Thoracic aorta (tissue), 2 donors: ENCODE measurements at regions not wholly inside any gene's neighbourhood (a gene's known extent, or its start where the extent isn't known, plus 50 kb on each side); places are given as distances from the start of the nearest gene placed in this dataset.

Source experiments
- ATAC-seq: fragments of 150-250 bp; one replicate; pipeline ENCODE4 v1.8.0; 2017; ENCODE audit warnings: low read depth; ENCODE audit not compliant: insufficient number of reproducible peaks, low FRiP score
- DNase-seq: peaks from one replicate; pipeline ENCODE4 v3.0.0-alpha.2; 2020; ENCODE audit warnings: low spot score
- H3K27ac ChIP-seq, 2 donors: fragments of 200-600 bp; sonication (generic); 1 replicate in 1 of 2; 2 replicates in 1 of 2; pipeline ENCODE4 v1.5.1; 2016; ENCODE audit warnings: mild to moderate bottlenecking in 2 of 2, moderate library complexity in 2 of 2
- H3K27me3 ChIP-seq: fragments of 200-600 bp; sonication (generic); replicated peaks from 2 replicates; pipeline ENCODE4 v1.6.0; 2016; ENCODE audit warnings: mild to moderate bottlenecking; ENCODE audit not compliant: insufficient read depth
- H3K36me3 ChIP-seq: fragments of 200-600 bp; sonication (generic); one replicate; pipeline ENCODE4 v1.5.1; 2016
- H3K4me1 ChIP-seq, 2 donors: fragments of 200-600 bp; sonication (generic); 1 replicate in 1 of 2; 2 replicates in 1 of 2; pipeline versions ENCODE4 v1.5.1 to v1.6.0; 2016; ENCODE audit warnings: low read depth in 2 of 2, mild to moderate bottlenecking in 1 of 2; ENCODE audit not compliant: control insufficient read depth in 1 of 2
- H3K4me3 ChIP-seq: fragments of 200-600 bp; sonication (generic); 2 replicates; pipeline ENCODE4 v1.5.1; 2016; ENCODE audit warnings: mild to moderate bottlenecking
- H3K9me3 ChIP-seq: fragments of 200-600 bp; sonication (generic); 2 replicates; pipeline ENCODE4 v1.5.1; 2016
- TF ChIP-seq, protein P1 (sequence below): fragments of 200-600 bp; sonication (generic); IDR thresholded peaks from one replicate; pipeline ENCODE4 v1.5.1; 2019; ENCODE audit warnings: antibody characterized with exemption

DNA sequence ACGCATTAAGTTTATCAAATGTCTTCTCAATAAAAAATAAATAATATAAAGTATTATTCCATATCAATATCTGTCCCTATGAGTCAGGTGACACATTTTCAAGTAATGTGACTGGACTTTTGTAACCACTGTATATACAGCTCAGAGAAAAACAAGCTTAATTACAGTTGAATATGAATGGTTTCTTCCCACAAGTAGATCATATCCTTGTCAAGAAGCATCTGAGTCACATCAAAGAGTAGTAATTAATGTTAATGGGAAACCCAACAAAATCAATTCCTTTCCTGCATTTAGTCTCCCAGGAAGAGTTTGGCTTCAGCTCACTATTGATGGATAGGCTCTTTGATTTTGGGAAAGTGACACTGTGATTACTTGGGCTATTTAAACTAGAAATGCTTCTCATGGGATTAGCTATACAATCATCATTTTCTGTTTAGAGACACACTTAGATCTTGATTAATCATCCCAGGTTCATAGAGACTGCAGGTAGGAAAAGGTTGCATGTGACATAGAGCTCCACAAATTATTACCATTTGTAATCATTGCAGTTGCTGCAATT lies 292.9 kb downstream of the GABRG2 start:
- DNase-seq = no peak
- H3K27me3 ChIP-seq = no peaks in the 10 kb centered on the region
- TF ChIP-seq, protein P1, sequence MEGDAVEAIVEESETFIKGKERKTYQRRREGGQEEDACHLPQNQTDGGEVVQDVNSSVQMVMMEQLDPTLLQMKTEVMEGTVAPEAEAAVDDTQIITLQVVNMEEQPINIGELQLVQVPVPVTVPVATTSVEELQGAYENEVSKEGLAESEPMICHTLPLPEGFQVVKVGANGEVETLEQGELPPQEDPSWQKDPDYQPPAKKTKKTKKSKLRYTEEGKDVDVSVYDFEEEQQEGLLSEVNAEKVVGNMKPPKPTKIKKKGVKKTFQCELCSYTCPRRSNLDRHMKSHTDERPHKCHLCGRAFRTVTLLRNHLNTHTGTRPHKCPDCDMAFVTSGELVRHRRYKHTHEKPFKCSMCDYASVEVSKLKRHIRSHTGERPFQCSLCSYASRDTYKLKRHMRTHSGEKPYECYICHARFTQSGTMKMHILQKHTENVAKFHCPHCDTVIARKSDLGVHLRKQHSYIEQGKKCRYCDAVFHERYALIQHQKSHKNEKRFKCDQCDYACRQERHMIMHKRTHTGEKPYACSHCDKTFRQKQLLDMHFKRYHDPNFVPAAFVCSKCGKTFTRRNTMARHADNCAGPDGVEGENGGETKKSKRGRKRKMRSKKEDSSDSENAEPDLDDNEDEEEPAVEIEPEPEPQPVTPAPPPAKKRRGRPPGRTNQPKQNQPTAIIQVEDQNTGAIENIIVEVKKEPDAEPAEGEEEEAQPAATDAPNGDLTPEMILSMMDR = no peak
- no peak overlapping the region for H3K4me3 ChIP-seq
- H3K4me1 ChIP-seq = no peaks in the 10 kb centered on the region
- no peaks in the 10 kb centered on the region for H3K36me3 ChIP-seq
- ATAC-seq = no peak
- H3K9me3 ChIP-seq = no peaks in the 10 kb centered on the region
- H3K27ac ChIP-seq = no peak overlapping the region

GRCh38 chr5:162372256-162372655 lies 304.7 kb downstream of the GABRG2 start:
- Histone ChIP-seq H3K9me3 (no peaks in the 10 kb centered on the region), H3K4me3 (no peak overlapping the region)

DNA sequence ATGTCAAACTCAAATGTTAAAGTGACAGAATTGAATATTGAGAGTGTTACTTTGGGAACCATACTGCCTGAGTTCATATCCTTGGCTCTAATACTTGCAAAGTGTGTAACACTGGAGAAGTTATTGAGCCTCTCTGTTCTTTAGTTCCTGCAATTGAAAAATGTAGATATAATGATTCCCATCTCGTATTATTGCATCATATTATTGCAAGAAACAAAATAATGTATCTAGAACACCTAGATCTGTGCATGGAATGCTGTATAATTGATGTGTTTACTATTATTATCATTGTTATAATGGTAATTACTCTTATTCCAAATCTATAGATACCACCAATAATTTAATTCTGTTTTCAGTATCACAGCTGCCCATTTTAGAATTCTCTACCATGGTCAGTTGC lies 310.3 kb downstream of the GABRG2 start:
- TF ChIP-seq, protein P1 = no peak
- no peaks in the 10 kb centered on the region for H3K27me3 ChIP-seq
- no peak overlapping the region for H3K4me3 ChIP-seq
- ATAC-seq = no peak
- H3K4me1 ChIP-seq = no peaks in the 10 kb centered on the region
- no peaks in the 10 kb centered on the region for H3K9me3 ChIP-seq
- H3K36me3 ChIP-seq = no peaks in the 10 kb centered on the region
- no peak overlapping the region for H3K27ac ChIP-seq
- DNase-seq = no peak

More at GRCh38 chr5:162372256-162372655, 304.7 kb downstream of the GABRG2 start:
- no peaks in the 10 kb centered on the region for H3K27me3 ChIP-seq
- TF ChIP-seq, protein P1 = no peak
- H3K36me3 ChIP-seq = no peaks in the 10 kb centered on the region
- no peak overlapping the region for H3K27ac ChIP-seq
- ATAC-seq (no peak), DNase-seq (no peak)
- H3K4me1 ChIP-seq = no peaks in the 10 kb centered on the region

- Histone ChIP-seq H3K9me3 (no peaks in the 10 kb centered on the region), H3K27me3 (no peaks in the 10 kb centered on the region)
Measured at GRCh38 chr5:162382839-162383238, 315.3 kb downstream of the GABRG2 start.

DNA sequence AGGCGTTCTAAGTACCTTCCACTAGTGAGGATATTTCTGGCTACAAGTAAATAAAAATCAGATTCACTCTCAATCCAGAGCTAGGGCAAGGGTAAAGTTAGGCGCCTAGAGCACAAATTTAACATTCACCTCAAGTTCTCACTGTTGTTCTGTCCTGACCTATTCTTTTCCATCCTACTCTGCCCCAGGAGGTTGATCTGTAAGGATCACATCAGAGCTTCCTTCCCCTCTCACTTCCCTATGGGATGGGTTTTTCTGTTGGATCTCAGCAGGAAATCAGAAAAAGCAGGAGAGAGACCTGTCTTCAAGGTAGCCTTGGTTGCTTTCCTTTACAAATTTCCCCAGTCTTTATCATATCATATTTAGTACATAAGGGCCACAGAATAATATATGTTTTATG lies 316.7 kb downstream of the GABRG2 start:
- Histone ChIP-seq H3K9me3 (no peaks in the 10 kb centered on the region), H3K4me1 (no peaks in the 10 kb centered on the region), H3K4me3 (no peak overlapping the region), H3K27me3 (no peaks in the 10 kb centered on the region), H3K36me3 (no peaks in the 10 kb centered on the region), H3K27ac (no peak overlapping the region)
- ATAC-seq (no peak), DNase-seq (no peak)
- TF ChIP-seq, protein P1 = no peak

More at GRCh38 chr5:162382839-162383238, 315.3 kb downstream of the GABRG2 start:
- Histone ChIP-seq H3K36me3 (no peaks in the 10 kb centered on the region), H3K4me1 (no peaks in the 10 kb centered on the region), H3K4me3 (no peak overlapping the region), H3K27ac (no peak overlapping the region)
- TF ChIP-seq, protein P1 = no peak
- DNase-seq (no peak), ATAC-seq (no peak)
